ENCODE measurements at regions not wholly inside any gene's neighbourhood (a gene's known extent, or its start where the extent isn't known, plus 50 kb on each side); places are given as distances from the start of the nearest gene placed in this dataset.

- Histone ChIP-seq H3K9ac (ENCODE audit: low read depth, low read length) (no peak overlapping the region), H4K20me1 (ENCODE audit: insufficient read depth, low read length) (no peaks in the 10 kb centered on the region), H2BK15ac (ENCODE audit: low read depth, low read length) (no peak overlapping the region), H3K9me1 (ENCODE audit: insufficient read depth, low read length) (no peaks in the 10 kb centered on the region), H3K79me1 (ENCODE audit: low read depth in 1 of 2, low read length in 2 of 2) (no peaks in the 10 kb centered on the region), H4K5ac (ENCODE audit: low read depth, low read length) (no peak overlapping the region), H3K36me3 (ENCODE audit: control insufficient read depth, insufficient read depth, low read length) (no peaks in the 10 kb centered on the region), H2BK20ac (ENCODE audit: low read depth, low read length) (no peak overlapping the region), H3K4me3 (ENCODE audit: insufficient read depth, low read depth, low read length) (no peak overlapping the region), H3K23ac (ENCODE audit: low read depth, low read length) (no peak overlapping the region), H2AK5ac (ENCODE audit: low read depth, low read length) (no peak overlapping the region), H4K91ac (ENCODE audit: insufficient read depth, low read depth, low read length) (no peak overlapping the region), H3K27ac (ENCODE audit: insufficient read depth, low read length) (no peak overlapping the region), H2AFZ (replicated peaks; ENCODE audit: low read length, poor library complexity) (no peak overlapping the region), H3K4me1 (ENCODE audit: control insufficient read depth, insufficient read depth, low read length) (no peaks in the 10 kb centered on the region), H2BK120ac (ENCODE audit: low read depth, low read length) (no peak overlapping the region), H3K9me3 (ENCODE audit: control insufficient read depth, insufficient read depth, low read length) (no peaks in the 10 kb centered on the region; the same call in 1 of the 2 replicates), H2AK9ac (replicated peaks; ENCODE audit: low read depth, low read length, poor library complexity) (no peak overlapping the region), H3K4me2 (ENCODE audit: low read depth, low read length) (no peak overlapping the region), H4K8ac (ENCODE audit: low read depth in 2 of 2, low read length in 2 of 2) (no peak overlapping the region), H3K14ac (replicated peaks; ENCODE audit: low read depth, low read length) (no peak overlapping the region), H3K18ac (ENCODE audit: low read depth, low read length) (no peak overlapping the region), H2BK5ac (ENCODE audit: low read depth, low read length, poor library complexity, severe bottlenecking) (no peak overlapping the region), H3K27me3 (ENCODE audit: control insufficient read depth, insufficient read depth, low read length) (peaks cover 13% of the 10 kb centered on the region), H3K56ac (ENCODE audit: extremely low read depth, insufficient read depth, low read length) (no peak overlapping the region), H3K4ac (ENCODE audit: low read depth, low read length) (no peak overlapping the region)
- CTCF ChIA-PET, result interaction anchor here (0.9 kb wide), 1 partner anchor 44 kb away, joined by 3 read pairs; no protein-coding TSS in a partner anchor
- intact Hi-C loops (cut with micrococcal nuclease), result no loop called here
- ATAC-seq (ENCODE audit: low read depth) (no peak), DNase-seq (no peak)
- no TSS peak for BruUV-seq (replicated peaks)
- TF ChIP-seq FOS (IDR thresholded peaks at IDR 0.05; ENCODE audit: low read depth, low read length) (no peak), CEBPB (IDR thresholded peaks at IDR 0.05; ENCODE audit: low read depth, low read length) (no peak), POLR2A (IDR thresholded peaks at IDR 0.05; ENCODE audit: low read depth, low read length) (no peak), MAFK (IDR thresholded peaks at IDR 0.05; ENCODE audit: low read depth, low read length) (no peak), RAD21 (IDR thresholded peaks at IDR 0.05; ENCODE audit: low read length) (no peak), CHD1 (IDR thresholded peaks at IDR 0.05; ENCODE audit: low read depth, low read length) (no peak), NFE2L2 (IDR thresholded peaks at IDR 0.05; ENCODE audit: low read depth, low read length) (no peak), SMC3 (IDR thresholded peaks at IDR 0.05; ENCODE audit: low read depth, low read length) (no peak)
- TF ChIP-seq, protein P1, sequence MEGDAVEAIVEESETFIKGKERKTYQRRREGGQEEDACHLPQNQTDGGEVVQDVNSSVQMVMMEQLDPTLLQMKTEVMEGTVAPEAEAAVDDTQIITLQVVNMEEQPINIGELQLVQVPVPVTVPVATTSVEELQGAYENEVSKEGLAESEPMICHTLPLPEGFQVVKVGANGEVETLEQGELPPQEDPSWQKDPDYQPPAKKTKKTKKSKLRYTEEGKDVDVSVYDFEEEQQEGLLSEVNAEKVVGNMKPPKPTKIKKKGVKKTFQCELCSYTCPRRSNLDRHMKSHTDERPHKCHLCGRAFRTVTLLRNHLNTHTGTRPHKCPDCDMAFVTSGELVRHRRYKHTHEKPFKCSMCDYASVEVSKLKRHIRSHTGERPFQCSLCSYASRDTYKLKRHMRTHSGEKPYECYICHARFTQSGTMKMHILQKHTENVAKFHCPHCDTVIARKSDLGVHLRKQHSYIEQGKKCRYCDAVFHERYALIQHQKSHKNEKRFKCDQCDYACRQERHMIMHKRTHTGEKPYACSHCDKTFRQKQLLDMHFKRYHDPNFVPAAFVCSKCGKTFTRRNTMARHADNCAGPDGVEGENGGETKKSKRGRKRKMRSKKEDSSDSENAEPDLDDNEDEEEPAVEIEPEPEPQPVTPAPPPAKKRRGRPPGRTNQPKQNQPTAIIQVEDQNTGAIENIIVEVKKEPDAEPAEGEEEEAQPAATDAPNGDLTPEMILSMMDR (conservative IDR thresholded peaks at IDR 0.05; ENCODE audit: low read depth, low read length), result no peak
- in situ Hi-C loops (cut with MboI; ENCODE audit: low sequenced_read_pairs), result no loop called here
- no CpG with 5 or more reads among the region's 4 CpGs for WGBS, 2 experiments (ENCODE audit: extremely low coverage in 2 of 2, insufficient read length in 1 of 2)
- dilution Hi-C loops (cut with HindIII; ENCODE audit: low sequenced_read_pairs, unreplicated experiment), result no loop called here
- POLR2A ChIA-PET (ENCODE audit: unreplicated experiment), result no interaction called here
These were observed 106.0 kb upstream of the CDH4 start for GRCh38 chr20:61146023-61146422.
